ENCODE measurements at regions not wholly inside any gene's neighbourhood (a gene's known extent, or its start where the extent isn't known, plus 50 kb on each side); places are given as distances from the start of the nearest gene placed in this dataset.
A peak's percentile ranks its signal among the peaks of the same experiment; 100 is the strongest.

- in situ Hi-C loops (cut with HindIII; ENCODE audit: low sequenced_read_pairs): no loop called here
- H3K4me3 ChIP-seq (ENCODE audit: low read depth, low read length): no peak overlapping the region
- no peak for TF ChIP-seq CTCF (IDR thresholded peaks at IDR 0.05; ENCODE audit: low read depth, low read length)
- no peak for DNase-seq (ENCODE audit: low read depth, low spot score)
Measured at GRCh38 chr5:63323926-63324325, 638.3 kb downstream of the HTR1A start.

- TF ChIP-seq CTCF (IDR thresholded peaks at IDR 0.05; ENCODE audit: low read depth, low read length): no peak
- no peak for DNase-seq (ENCODE audit: low read depth, low spot score)
- no peak overlapping the region for H3K4me3 ChIP-seq (ENCODE audit: low read depth, low read length)
- in situ Hi-C loops (cut with HindIII; ENCODE audit: low sequenced_read_pairs): no loop called here
Measured at GRCh38 chr5:63314551-63314950, 647.7 kb downstream of the HTR1A start.

- no peak for DNase-seq (ENCODE audit: low read depth, low spot score)
- no peak for TF ChIP-seq CTCF (IDR thresholded peaks at IDR 0.05; ENCODE audit: low read depth, low read length)
- in situ Hi-C loops (cut with HindIII; ENCODE audit: low sequenced_read_pairs): no loop called here
- no peak overlapping the region for H3K4me3 ChIP-seq (ENCODE audit: low read depth, low read length)
Measured at GRCh38 chr5:63310644-63311043, 651.6 kb downstream of the HTR1A start.

GRCh38 chr5:63306909-63307308 is 655.3 kb downstream of the HTR1A start:
- in situ Hi-C loops (cut with HindIII; ENCODE audit: low sequenced_read_pairs): no loop called here
- TF ChIP-seq CTCF (IDR thresholded peaks at IDR 0.05; ENCODE audit: low read depth, low read length): no peak
- DNase-seq (ENCODE audit: low read depth, low spot score): no peak
- H3K4me3 ChIP-seq (ENCODE audit: low read depth, low read length): no peak overlapping the region

GRCh38 chr5:63293317-63293716 is 668.9 kb downstream of the HTR1A start:
- in situ Hi-C loops (cut with HindIII; ENCODE audit: low sequenced_read_pairs): no loop called here
- no peak overlapping the region for H3K4me3 ChIP-seq (ENCODE audit: low read depth, low read length)
- TF ChIP-seq CTCF (IDR thresholded peaks at IDR 0.05; ENCODE audit: low read depth, low read length): no peak
- no peak for DNase-seq (ENCODE audit: low read depth, low spot score)

GRCh38 chr5:63286724-63287123 is 675.5 kb downstream of the HTR1A start:
- no peak for DNase-seq (ENCODE audit: low read depth, low spot score)
- no peak for TF ChIP-seq CTCF (IDR thresholded peaks at IDR 0.05; ENCODE audit: low read depth, low read length)
- in situ Hi-C loops (cut with HindIII; ENCODE audit: low sequenced_read_pairs): no loop called here
- no peak overlapping the region for H3K4me3 ChIP-seq (ENCODE audit: low read depth, low read length)

GRCh38 chr5:63263411-63263810 is 684.8 kb downstream of the LRRC70 start:
- in situ Hi-C loops (cut with HindIII; ENCODE audit: low sequenced_read_pairs): no loop called here
- DNase-seq (ENCODE audit: low read depth, low spot score): peak; percentile 3
- H3K4me3 ChIP-seq (ENCODE audit: low read depth, low read length): no peak overlapping the region
- no peak for TF ChIP-seq CTCF (IDR thresholded peaks at IDR 0.05; ENCODE audit: low read depth, low read length)

All from astrocyte of the spinal cord (primary cell).